Kidney (tissue), 13 donors: ENCODE measurements at regions not wholly inside any gene's neighbourhood (a gene's known extent, or its start where the extent isn't known, plus 50 kb on each side); places are given as distances from the start of the nearest gene placed in this dataset.

Experiments
- DNase-seq, 5 donors: peaks; one replicate each; pipeline ENCODE4 v3.0.0-alpha.2; 2013 to 2020
- FAIRE-seq: peaks from 2 replicates; lab custom pipeline; 2012; peaks lifted over from hg19 to GRCh38; lab: Jason Lieb, UNC
- H3K27ac ChIP-seq, 2 donors: one replicate each; pipeline ENCODE4 v1.7.0; 2013; ENCODE audit warnings: low read depth in 2 of 2, low read length in 2 of 2, inconsistent platforms in 1 of 2
- H3K27me3 ChIP-seq: one replicate; pipeline ENCODE4 v1.7.1; 2013; ENCODE audit warnings: low read length, inconsistent platforms; ENCODE audit not compliant: control insufficient read depth, insufficient read depth
- H3K36me3 ChIP-seq, 3 donors: one replicate each; pipeline versions ENCODE4 v1.7.0 to v1.7.1; 2013; ENCODE audit warnings: low read length in 3 of 3, control low read depth in 1 of 3, inconsistent platforms in 1 of 3; ENCODE audit not compliant: insufficient read depth in 3 of 3, control insufficient read depth in 2 of 3
- H3K4me1 ChIP-seq, 3 donors: one replicate each; pipeline versions ENCODE4 v1.7.0 to v1.7.1; 2013; ENCODE audit warnings: low read length in 3 of 3, inconsistent platforms in 1 of 3, low read depth in 1 of 3; ENCODE audit not compliant: control insufficient read depth in 2 of 3, insufficient read depth in 2 of 3
- H3K4me3 ChIP-seq, 3 donors: one replicate each; pipeline versions ENCODE4 v1.7.0 to v1.8.1; 2013; ENCODE audit warnings: low read length in 3 of 3, control low read depth in 1 of 3, inconsistent platforms in 1 of 3
- H3K9ac ChIP-seq, 3 donors: one replicate each; pipeline versions ENCODE4 v1.7.0 to v1.7.1; 2013; ENCODE audit warnings: low read length in 3 of 3, control low read depth in 1 of 3, inconsistent platforms in 1 of 3
- H3K9me3 ChIP-seq, 3 donors: one replicate each; pipeline versions ENCODE4 v1.7.0 to v1.7.1; 2013; ENCODE audit warnings: low read length in 3 of 3, control low read depth in 1 of 3, inconsistent platforms in 1 of 3; ENCODE audit not compliant: control insufficient read depth in 2 of 3, insufficient read depth in 1 of 3
- intact Hi-C: fragments of 100-400 bp; cut with DNase I; formaldehyde crosslinking; loops from one replicate; pipeline ENCODE4 v1.11.1; 2022
- TF ChIP-seq, protein P1 (sequence below): IDR thresholded peaks from 3 replicates; pipeline ENCODE4 v1.5.1; 2012; ENCODE audit warnings: mild to moderate bottlenecking, moderate library complexity, borderline replicate concordance; ENCODE audit not compliant: insufficient read depth; ENCODE audit errors: extremely low read depth
- donor health status: control.
- donor health status: control.
- donor health status: control.
- donor health status: control.
- donor health status: control.
- donor health status: DM: yes; HTN: yes; CAD: no.
- donor health status: Normal renal cell carcinoma (clear cell type).

DNA sequence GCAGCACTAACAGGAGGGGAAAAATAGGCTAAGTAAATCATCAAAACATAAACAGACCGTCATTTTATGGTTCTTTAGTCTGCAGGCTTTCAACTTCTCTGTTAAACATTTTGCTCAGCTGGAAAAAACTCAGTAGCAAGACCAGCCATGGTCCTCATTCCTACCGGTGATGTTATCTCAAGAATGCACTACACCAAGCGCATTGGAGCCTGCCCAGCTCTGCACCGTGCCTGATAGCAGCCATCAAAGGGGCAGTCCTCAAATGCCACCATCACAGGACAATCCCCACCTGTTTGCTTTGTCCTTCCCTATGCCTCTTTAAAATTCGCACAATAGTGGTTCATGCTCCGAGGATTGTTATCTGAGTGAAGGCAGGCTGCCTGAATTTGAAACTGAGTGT, 181.5 kb upstream of the MON1B start:
- no peaks in the 10 kb centered on the region for H3K27me3 ChIP-seq
- no peak overlapping the region for H3K4me3 ChIP-seq
- H3K9me3 ChIP-seq, result peaks cover 0 to 3% (median 0%) of the 10 kb centered on the region in 3 donors
- no peak overlapping the region for H3K27ac ChIP-seq
- no peak overlapping the region for H3K9ac ChIP-seq
- no peaks in the 10 kb centered on the region for H3K36me3 ChIP-seq
- H3K4me1 ChIP-seq, result no peaks in the 10 kb centered on the region
- TF ChIP-seq, protein P1, sequence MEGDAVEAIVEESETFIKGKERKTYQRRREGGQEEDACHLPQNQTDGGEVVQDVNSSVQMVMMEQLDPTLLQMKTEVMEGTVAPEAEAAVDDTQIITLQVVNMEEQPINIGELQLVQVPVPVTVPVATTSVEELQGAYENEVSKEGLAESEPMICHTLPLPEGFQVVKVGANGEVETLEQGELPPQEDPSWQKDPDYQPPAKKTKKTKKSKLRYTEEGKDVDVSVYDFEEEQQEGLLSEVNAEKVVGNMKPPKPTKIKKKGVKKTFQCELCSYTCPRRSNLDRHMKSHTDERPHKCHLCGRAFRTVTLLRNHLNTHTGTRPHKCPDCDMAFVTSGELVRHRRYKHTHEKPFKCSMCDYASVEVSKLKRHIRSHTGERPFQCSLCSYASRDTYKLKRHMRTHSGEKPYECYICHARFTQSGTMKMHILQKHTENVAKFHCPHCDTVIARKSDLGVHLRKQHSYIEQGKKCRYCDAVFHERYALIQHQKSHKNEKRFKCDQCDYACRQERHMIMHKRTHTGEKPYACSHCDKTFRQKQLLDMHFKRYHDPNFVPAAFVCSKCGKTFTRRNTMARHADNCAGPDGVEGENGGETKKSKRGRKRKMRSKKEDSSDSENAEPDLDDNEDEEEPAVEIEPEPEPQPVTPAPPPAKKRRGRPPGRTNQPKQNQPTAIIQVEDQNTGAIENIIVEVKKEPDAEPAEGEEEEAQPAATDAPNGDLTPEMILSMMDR, result no peak
- no peak for FAIRE-seq
- intact Hi-C loops, result no loop called here
- no peak for DNase-seq

DNA sequence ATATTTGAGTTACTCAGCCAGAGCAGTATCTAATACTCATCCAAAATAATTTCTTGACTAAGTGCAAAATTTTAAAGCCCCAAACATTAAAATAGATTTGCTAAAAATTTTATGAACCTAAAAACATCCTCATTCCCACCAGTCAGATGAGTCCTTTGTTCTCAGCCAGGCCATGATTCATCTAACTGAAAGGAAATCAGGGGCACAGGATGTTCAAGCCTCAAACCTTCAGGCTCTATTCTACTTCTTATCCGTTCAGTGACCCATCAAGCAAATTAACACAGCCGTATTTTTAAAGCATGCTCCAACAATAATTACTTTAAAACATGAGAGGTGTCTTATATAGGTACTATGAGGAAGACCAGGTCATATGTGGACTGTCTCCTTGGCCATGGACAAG, 176.5 kb upstream of the MON1B start:
- FAIRE-seq, result no peak
- no peaks in the 10 kb centered on the region for H3K36me3 ChIP-seq
- H3K9ac ChIP-seq, result no peak overlapping the region
- H3K4me3 ChIP-seq, result no peak overlapping the region
- H3K4me1 ChIP-seq, result no peaks in the 10 kb centered on the region
- H3K27ac ChIP-seq, result no peak overlapping the region
- peaks cover 0 to 3% (median 0%) of the 10 kb centered on the region in 3 donors for H3K9me3 ChIP-seq
- no peak for DNase-seq
- intact Hi-C loops, result no loop called here
- no peaks in the 10 kb centered on the region for H3K27me3 ChIP-seq
- TF ChIP-seq, protein P1, result no peak

DNA sequence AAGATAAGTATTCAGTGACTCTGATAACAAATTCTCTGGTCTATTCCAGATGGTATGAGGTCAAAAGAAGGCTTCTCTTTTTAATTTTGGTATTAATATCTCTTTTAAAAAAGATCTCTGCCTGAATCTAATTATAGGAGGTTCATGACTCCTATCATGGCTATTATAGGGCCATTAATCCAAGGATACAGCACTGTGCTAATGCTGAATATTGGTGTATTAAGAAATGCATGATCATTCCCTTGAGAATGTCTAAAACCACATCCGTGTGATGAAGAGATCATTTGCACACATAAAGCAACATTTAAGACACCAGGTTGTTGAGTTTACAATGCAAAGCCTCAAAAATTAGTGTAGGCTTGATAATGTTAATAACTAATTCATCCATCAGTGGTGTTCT, 160.4 kb upstream of the MON1B start:
- DNase-seq (no peak), FAIRE-seq (no peak)
- Histone ChIP-seq H3K9me3 (no peaks in the 10 kb centered on the region), H3K27me3 (no peaks in the 10 kb centered on the region), H3K4me3 (no peak overlapping the region), H3K9ac (no peak overlapping the region), H3K36me3 (no peaks in the 10 kb centered on the region), H3K27ac (no peak overlapping the region), H3K4me1 (no peaks in the 10 kb centered on the region)
- intact Hi-C loops, result no loop called here
- TF ChIP-seq, protein P1, result no peak

DNA sequence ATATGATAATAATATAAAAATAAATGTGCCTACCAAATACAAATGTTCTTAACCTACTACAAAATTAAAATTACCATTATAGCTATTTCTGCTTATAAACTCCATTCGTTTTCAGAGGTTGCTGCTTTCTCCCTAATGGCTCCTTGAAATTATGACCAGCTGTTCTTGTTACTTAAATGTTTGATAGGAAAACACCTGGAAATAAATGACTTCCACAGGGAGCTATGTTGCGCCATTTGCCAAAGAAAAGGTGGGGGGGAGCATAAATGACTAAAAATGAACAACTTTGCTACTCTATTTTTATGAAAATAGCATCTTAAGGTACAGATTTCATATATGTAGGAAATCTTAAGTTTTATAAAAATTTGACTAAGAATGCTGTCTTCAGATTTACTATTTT, 157.5 kb upstream of the MON1B start:
- no peaks in the 10 kb centered on the region for H3K9me3 ChIP-seq
- FAIRE-seq, result no peak

More for the DNA sequence above, 157.5 kb upstream of the MON1B start:
- intact Hi-C loops, result no loop called here
- Histone ChIP-seq H3K4me1 (no peaks in the 10 kb centered on the region), H3K27ac (no peak overlapping the region), H3K4me3 (no peak overlapping the region), H3K27me3 (no peaks in the 10 kb centered on the region), H3K36me3 (no peaks in the 10 kb centered on the region), H3K9ac (no peak overlapping the region)
- no peak for DNase-seq
- TF ChIP-seq, protein P1, result no peak
